ENCODE measurements at regions not wholly inside any gene's neighbourhood (a gene's known extent, or its start where the extent isn't known, plus 50 kb on each side); places are given as distances from the start of the nearest gene placed in this dataset.
"Not testable (repeated sequence)": the region's sequence is repeated elsewhere in the genome, so short reads cannot be mapped to it uniquely, and the experiment has no call there.

DNA sequence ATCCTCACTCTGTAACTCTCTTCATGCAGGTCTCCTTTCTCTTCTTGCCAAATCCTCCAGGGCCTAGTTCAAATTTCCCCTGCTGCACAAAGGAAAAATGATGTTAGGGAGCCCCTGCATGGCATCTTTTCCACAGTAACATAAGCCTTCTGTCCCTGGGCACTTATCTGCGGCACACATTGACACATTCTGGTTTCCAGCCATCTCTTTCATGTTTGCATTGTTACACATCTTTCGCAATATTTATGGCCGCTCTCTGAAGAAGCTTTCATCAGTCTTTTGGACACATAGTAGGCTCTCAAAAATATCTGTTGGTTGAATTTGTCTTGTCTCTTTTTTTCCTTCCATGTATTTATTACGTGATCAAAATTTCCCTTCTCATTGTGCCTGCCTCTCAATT, 1806.1 kb upstream of the PIK3C3 start:
- no peak overlapping the region for H3K4me3 ChIP-seq (ENCODE audit: insufficient read length, low read depth)

DNA sequence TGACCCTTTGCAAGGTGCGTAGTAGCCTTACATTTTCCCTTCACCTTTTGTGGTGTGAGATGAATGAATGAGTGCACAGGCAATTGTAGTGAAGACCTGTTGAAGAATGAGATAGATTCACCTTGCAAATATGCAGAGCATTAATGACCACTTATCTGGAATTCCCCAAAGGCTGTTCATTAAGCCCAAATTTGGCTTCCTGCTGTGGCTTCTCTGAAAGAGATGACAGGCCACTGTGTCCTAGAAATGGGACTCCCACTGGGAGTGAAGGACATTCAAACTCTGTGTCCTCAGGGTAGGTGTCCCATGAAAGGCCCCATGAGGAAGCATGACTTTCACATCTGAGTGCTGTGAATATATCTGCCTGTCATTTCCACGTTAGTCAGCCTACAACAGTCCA, 1821.8 kb upstream of the PIK3C3 start:
- Histone ChIP-seq H3K9ac (ENCODE audit: insufficient read length, low read depth) (no peak overlapping the region), H3K36me3 (ENCODE audit: insufficient read depth, insufficient read length, low read length) (no peaks in the 10 kb centered on the region), H3K27me3 (ENCODE audit: insufficient read depth, insufficient read length) (no peaks in the 10 kb centered on the region), H3K4me1 (ENCODE audit: insufficient read depth, insufficient read length) (no peaks in the 10 kb centered on the region), H3K9me3 (ENCODE audit: insufficient read depth, low read length) (peaks cover 7% of the 10 kb centered on the region; the same call in 1 of the 2 replicates), H3K4me3 (ENCODE audit: insufficient read length, low read depth) (no peak overlapping the region)
- no peak for TF ChIP-seq SUZ12 (IDR thresholded peaks at IDR 0.05; ENCODE audit: extremely low read depth, insufficient read depth, insufficient read length)
- no peak for TF ChIP-seq ZNF274 (IDR thresholded peaks at IDR 0.05; ENCODE audit: low read depth, low read length)
- no peak for TF ChIP-seq YY1 (IDR thresholded peaks at IDR 0.05; ENCODE audit: insufficient read depth, insufficient read length)
- no peak for DNase-seq (ENCODE audit: low read depth, low spot score)

More for the DNA sequence above, 1806.1 kb upstream of the PIK3C3 start:
- DNase-seq (ENCODE audit: low read depth, low spot score), result no peak
- no peaks in the 10 kb centered on the region for H3K9me3 ChIP-seq (ENCODE audit: insufficient read depth, low read length)
- no peaks in the 10 kb centered on the region for H3K36me3 ChIP-seq (ENCODE audit: insufficient read depth, insufficient read length, low read length)
- H3K27me3 ChIP-seq (ENCODE audit: insufficient read depth, insufficient read length), result no peaks in the 10 kb centered on the region
- TF ChIP-seq SUZ12 (IDR thresholded peaks at IDR 0.05; ENCODE audit: extremely low read depth, insufficient read depth, insufficient read length), result no peak
- no peak for TF ChIP-seq YY1 (IDR thresholded peaks at IDR 0.05; ENCODE audit: insufficient read depth, insufficient read length)
- no peak for TF ChIP-seq ZNF274 (IDR thresholded peaks at IDR 0.05; ENCODE audit: low read depth, low read length)
- H3K4me1 ChIP-seq (ENCODE audit: insufficient read depth, insufficient read length), result no peaks in the 10 kb centered on the region
- H3K9ac ChIP-seq (ENCODE audit: insufficient read length, low read depth), result no peak overlapping the region

DNA sequence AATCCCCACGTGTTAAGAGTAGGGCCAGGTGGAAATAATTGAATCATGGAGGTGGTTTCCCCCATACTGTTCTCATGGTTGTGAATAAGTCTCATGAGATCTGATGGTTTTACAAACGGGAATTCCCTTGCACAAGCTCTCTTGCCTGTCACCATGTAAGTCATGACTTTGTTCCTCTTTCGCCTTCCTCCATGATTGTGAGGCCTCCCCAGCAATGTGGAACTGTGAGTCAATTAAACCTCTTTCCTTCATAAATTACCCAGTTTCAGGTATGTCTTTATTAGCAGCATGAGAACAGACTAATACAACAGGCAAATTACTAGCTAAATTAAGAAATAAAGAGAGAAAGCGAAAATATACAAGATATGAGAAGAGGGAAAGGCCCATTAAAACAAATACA, 1822.6 kb upstream of the PIK3C3 start:
- H3K9ac ChIP-seq (ENCODE audit: insufficient read length, low read depth); DNase-seq (ENCODE audit: low read depth, low spot score); H3K27me3 ChIP-seq (ENCODE audit: insufficient read depth, insufficient read length); H3K9me3 ChIP-seq (ENCODE audit: insufficient read depth, low read length); H3K4me3 ChIP-seq (ENCODE audit: insufficient read length, low read depth); H3K4me1 ChIP-seq (ENCODE audit: insufficient read depth, insufficient read length); H3K36me3 ChIP-seq (ENCODE audit: insufficient read depth, insufficient read length, low read length): not testable (repeated sequence)

DNA sequence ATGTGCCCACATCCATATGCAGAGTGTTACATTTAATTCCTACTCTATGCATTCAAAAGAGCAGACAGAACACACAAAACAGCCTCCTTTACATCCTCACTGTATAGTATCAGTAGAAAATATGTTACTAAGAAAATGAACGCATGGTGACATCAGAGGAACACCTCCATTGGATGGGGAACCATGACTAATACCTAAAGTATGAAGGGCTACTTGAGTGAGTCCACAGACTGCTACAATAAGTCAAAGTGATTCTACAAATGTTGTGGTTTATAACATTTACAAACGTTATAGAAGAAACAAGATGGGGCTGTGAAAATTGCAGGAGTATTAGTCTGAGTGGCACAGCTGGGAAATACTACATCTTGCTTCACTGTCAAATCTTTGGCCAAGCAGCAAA, 1830.9 kb upstream of the PIK3C3 start:
- no peak overlapping the region for H3K9ac ChIP-seq (ENCODE audit: insufficient read length, low read depth)
- no peaks in the 10 kb centered on the region for H3K36me3 ChIP-seq (ENCODE audit: insufficient read depth, insufficient read length, low read length)
- no peaks in the 10 kb centered on the region for H3K27me3 ChIP-seq (ENCODE audit: insufficient read depth, insufficient read length)
- H3K4me3 ChIP-seq (ENCODE audit: insufficient read length, low read depth), result no peak overlapping the region
- no peak for TF ChIP-seq ZNF274 (IDR thresholded peaks at IDR 0.05; ENCODE audit: low read depth, low read length)
- TF ChIP-seq YY1 (IDR thresholded peaks at IDR 0.05; ENCODE audit: insufficient read depth, insufficient read length), result no peak
- TF ChIP-seq SUZ12 (IDR thresholded peaks at IDR 0.05; ENCODE audit: extremely low read depth, insufficient read depth, insufficient read length), result no peak
- H3K9me3 ChIP-seq (ENCODE audit: insufficient read depth, low read length), result no peaks in the 10 kb centered on the region; the same call in 1 of the 2 replicates
- H3K4me1 ChIP-seq (ENCODE audit: insufficient read depth, insufficient read length), result no peaks in the 10 kb centered on the region
- DNase-seq (ENCODE audit: low read depth, low spot score), result no peak

DNA sequence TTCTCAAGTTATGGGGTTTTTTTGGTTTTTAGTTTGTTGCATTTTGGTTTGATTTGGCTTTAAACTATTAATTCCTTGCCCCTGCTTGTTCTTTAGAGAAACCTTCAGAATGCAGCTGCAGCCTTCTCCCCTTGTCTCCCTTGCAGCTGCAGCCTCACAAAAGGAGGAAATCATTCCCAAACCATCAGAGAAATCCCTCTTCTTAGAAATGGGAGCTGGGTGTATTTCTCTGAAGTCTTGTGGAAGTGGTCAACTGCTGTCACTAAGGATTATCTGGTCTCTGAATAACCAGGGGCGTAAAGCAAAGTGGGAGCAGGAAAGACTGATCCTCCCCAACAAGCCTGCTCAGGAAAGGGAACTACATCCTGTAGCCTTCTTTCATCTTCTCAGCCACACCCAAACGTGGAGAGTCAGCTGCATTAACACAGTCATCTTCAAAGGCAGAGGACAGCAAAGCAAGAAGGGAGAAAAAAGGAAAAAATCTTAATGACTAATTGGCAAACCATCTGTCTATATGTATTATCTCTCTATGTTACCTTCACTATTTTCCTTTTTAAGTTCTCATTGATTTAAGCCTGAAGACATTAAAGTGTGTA, 1834.1 kb upstream of the PIK3C3 start:
- H3K4me3 ChIP-seq (ENCODE audit: insufficient read length, low read depth), result no peak overlapping the region
- H3K9ac ChIP-seq (ENCODE audit: insufficient read length, low read depth), result no peak overlapping the region
- no peaks in the 10 kb centered on the region for H3K4me1 ChIP-seq (ENCODE audit: insufficient read depth, insufficient read length)
- no peaks in the 10 kb centered on the region for H3K36me3 ChIP-seq (ENCODE audit: insufficient read depth, insufficient read length, low read length)
- TF ChIP-seq SUZ12 (IDR thresholded peaks at IDR 0.05; ENCODE audit: extremely low read depth, insufficient read depth, insufficient read length), result no peak
- TF ChIP-seq YY1 (IDR thresholded peaks at IDR 0.05; ENCODE audit: insufficient read depth, insufficient read length), result no peak
- no peak for TF ChIP-seq ZNF274 (IDR thresholded peaks at IDR 0.05; ENCODE audit: low read depth, low read length)
- no peak for DNase-seq (ENCODE audit: low read depth, low spot score)
- H3K9me3 ChIP-seq (ENCODE audit: insufficient read depth, low read length), result no peaks in the 10 kb centered on the region; the same call in 1 of the 2 replicates
- no peaks in the 10 kb centered on the region for H3K27me3 ChIP-seq (ENCODE audit: insufficient read depth, insufficient read length)

DNA sequence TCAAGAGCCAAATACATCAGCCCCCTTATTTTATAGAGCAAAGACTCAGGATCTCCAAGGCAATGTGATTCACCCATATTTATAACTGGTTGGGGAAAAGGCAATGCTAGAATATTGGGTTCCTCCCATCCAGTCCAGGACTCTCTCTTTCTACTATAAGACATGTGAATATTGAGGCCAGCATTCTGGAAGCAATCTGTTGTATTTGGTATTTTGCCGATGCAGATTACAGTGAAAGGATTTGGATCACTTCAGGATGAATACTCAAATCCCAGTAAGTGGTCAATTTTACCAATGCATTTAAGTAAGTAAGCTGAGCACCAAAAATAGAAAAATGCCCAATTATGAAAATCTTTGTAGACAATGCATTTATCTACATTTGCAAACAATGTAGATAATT, 1834.7 kb upstream of the PIK3C3 start:
- Histone ChIP-seq H3K4me3 (ENCODE audit: insufficient read length, low read depth) (no peak overlapping the region), H3K27me3 (ENCODE audit: insufficient read depth, insufficient read length) (no peaks in the 10 kb centered on the region), H3K36me3 (ENCODE audit: insufficient read depth, insufficient read length, low read length) (no peaks in the 10 kb centered on the region), H3K4me1 (ENCODE audit: insufficient read depth, insufficient read length) (no peaks in the 10 kb centered on the region), H3K9me3 (ENCODE audit: insufficient read depth, low read length) (no peaks in the 10 kb centered on the region; the same call in 1 of the 2 replicates), H3K9ac (ENCODE audit: insufficient read length, low read depth) (no peak overlapping the region)
- no peak for DNase-seq (ENCODE audit: low read depth, low spot score)
- TF ChIP-seq SUZ12 (IDR thresholded peaks at IDR 0.05; ENCODE audit: extremely low read depth, insufficient read depth, insufficient read length) (no peak), ZNF274 (IDR thresholded peaks at IDR 0.05; ENCODE audit: low read depth, low read length) (no peak), YY1 (IDR thresholded peaks at IDR 0.05; ENCODE audit: insufficient read depth, insufficient read length) (no peak)

DNA sequence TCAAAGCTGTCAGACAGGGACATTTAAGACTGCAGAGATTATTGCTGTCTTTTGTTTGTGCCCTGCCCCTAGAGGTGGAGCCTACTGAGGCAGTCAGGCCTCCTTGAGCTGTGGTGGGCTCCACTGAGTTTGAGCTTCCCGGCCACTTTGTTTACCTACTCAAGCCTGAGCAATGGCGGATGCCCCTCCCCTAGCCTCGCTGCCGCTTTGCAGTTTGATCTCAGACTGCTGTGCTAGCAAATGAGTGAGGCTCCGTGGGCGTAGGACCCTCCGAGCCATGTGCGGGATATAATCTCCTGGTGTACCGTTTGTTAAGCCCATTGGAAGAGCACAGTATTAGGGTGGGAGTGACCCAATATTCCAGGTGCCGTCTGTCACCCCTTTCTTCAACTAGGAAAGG, 1835.5 kb upstream of the PIK3C3 start:
- not testable (repeated sequence) for DNase-seq (ENCODE audit: low read depth, low spot score); H3K4me1 ChIP-seq (ENCODE audit: insufficient read depth, insufficient read length); H3K36me3 ChIP-seq (ENCODE audit: insufficient read depth, insufficient read length, low read length); H3K27me3 ChIP-seq (ENCODE audit: insufficient read depth, insufficient read length); H3K4me3 ChIP-seq (ENCODE audit: insufficient read length, low read depth); H3K9ac ChIP-seq (ENCODE audit: insufficient read length, low read depth); H3K9me3 ChIP-seq (ENCODE audit: insufficient read depth, low read length)

DNA sequence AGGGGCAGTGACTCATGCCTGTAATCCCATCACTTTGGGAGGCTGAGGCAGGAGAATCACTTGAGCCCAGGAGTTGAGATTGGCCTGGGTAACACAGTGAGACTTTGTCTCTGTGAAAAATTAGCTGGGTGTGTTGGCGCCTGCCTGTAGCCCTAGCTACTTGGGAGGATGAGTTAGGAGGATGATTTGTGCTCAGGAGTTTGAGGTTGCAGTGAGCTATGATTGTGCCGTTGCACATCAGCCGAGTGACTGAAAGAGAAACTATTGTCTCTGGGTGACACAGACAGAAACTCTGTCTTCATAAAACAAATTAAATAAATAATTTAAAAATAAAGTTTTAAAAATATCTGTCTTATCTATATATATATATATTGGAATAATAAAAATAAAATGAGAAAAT, 1844.6 kb upstream of the PIK3C3 start:
- H3K9ac ChIP-seq (ENCODE audit: insufficient read length, low read depth), result no peak overlapping the region
- TF ChIP-seq SUZ12 (IDR thresholded peaks at IDR 0.05; ENCODE audit: extremely low read depth, insufficient read depth, insufficient read length), result no peak
- TF ChIP-seq ZNF274 (IDR thresholded peaks at IDR 0.05; ENCODE audit: low read depth, low read length), result no peak
- TF ChIP-seq YY1 (IDR thresholded peaks at IDR 0.05; ENCODE audit: insufficient read depth, insufficient read length), result no peak
- no peaks in the 10 kb centered on the region for H3K27me3 ChIP-seq (ENCODE audit: insufficient read depth, insufficient read length)
- H3K9me3 ChIP-seq (ENCODE audit: insufficient read depth, low read length), result no peaks in the 10 kb centered on the region
- H3K4me1 ChIP-seq (ENCODE audit: insufficient read depth, insufficient read length), result no peaks in the 10 kb centered on the region
- no peak for DNase-seq (ENCODE audit: low read depth, low spot score)
- H3K36me3 ChIP-seq (ENCODE audit: insufficient read depth, insufficient read length, low read length), result no peaks in the 10 kb centered on the region
- H3K4me3 ChIP-seq (ENCODE audit: insufficient read length, low read depth), result no peak overlapping the region

Measured in NT2/D1 (cell line).